Muscle layer of duodenum (tissue), 2 donors: ENCODE measurements at regions not wholly inside any gene's neighbourhood (a gene's known extent, or its start where the extent isn't known, plus 50 kb on each side); places are given as distances from the start of the nearest gene placed in this dataset.

Experiments used
- H3K27ac ChIP-seq: one replicate; pipeline ENCODE4 v1.7.0; 2013; ENCODE audit warnings: mild to moderate bottlenecking, low read length
- H3K27me3 ChIP-seq: one replicate; pipeline ENCODE4 v1.7.0; 2013; ENCODE audit warnings: low read depth, mild to moderate bottlenecking, control low read depth, low read length
- H3K36me3 ChIP-seq, 2 donors: one replicate each; pipeline ENCODE4 v1.7.0; 2013; ENCODE audit warnings: low read length in 2 of 2, control low read depth in 1 of 2, mild to moderate bottlenecking in 1 of 2; ENCODE audit not compliant: insufficient read depth in 2 of 2, control insufficient read depth in 1 of 2
- H3K4me1 ChIP-seq, 2 donors: one replicate each; pipeline ENCODE4 v1.7.0; 2013; ENCODE audit warnings: low read length in 2 of 2, mild to moderate bottlenecking in 2 of 2, control low read depth in 1 of 2, moderate library complexity in 1 of 2; ENCODE audit not compliant: insufficient read depth in 2 of 2, control insufficient read depth in 1 of 2
- H3K4me3 ChIP-seq, 2 donors: one replicate each; pipeline ENCODE4 v1.7.0; 2013; ENCODE audit warnings: low read length in 2 of 2, low read depth in 1 of 2, mild to moderate bottlenecking in 1 of 2
- H3K9me3 ChIP-seq, 2 donors: one replicate each; pipeline ENCODE4 v1.7.0; 2013; ENCODE audit warnings: low read length in 2 of 2, control low read depth in 1 of 2, mild to moderate bottlenecking in 1 of 2; ENCODE audit not compliant: control insufficient read depth in 1 of 2
- donor health status: healthy.

- H3K27me3 ChIP-seq = no peaks in the 10 kb centered on the region
- H3K36me3 ChIP-seq = no peaks in the 10 kb centered on the region
- no peak overlapping the region for H3K4me3 ChIP-seq
- H3K27ac ChIP-seq = no peak overlapping the region
- peaks cover 0 to 13% of the 10 kb centered on the region in 2 donors for H3K4me1 ChIP-seq
- H3K9me3 ChIP-seq = no peaks in the 10 kb centered on the region
Observed at GRCh38 chr2:239540174-239540573, 139.4 kb upstream of the HDAC4 start.

- peaks cover 0 to 11% of the 10 kb centered on the region in 2 donors for H3K4me1 ChIP-seq
- H3K27ac ChIP-seq = no peak overlapping the region
- no peaks in the 10 kb centered on the region for H3K36me3 ChIP-seq
- peaks cover 0 to under 1% of the 10 kb centered on the region in 2 donors for H3K9me3 ChIP-seq
- H3K27me3 ChIP-seq = no peaks in the 10 kb centered on the region
- no peak overlapping the region for H3K4me3 ChIP-seq
Observed at GRCh38 chr2:239539776-239540100, 138.9 kb upstream of the HDAC4 start.

- Histone ChIP-seq H3K4me3 (no peak overlapping the region), H3K9me3 (peaks cover 0 to 4% of the 10 kb centered on the region in 2 donors), H3K4me1 (peaks cover 0 to 7% of the 10 kb centered on the region in 2 donors), H3K36me3 (no peaks in the 10 kb centered on the region), H3K27ac (no peak overlapping the region), H3K27me3 (no peaks in the 10 kb centered on the region)
Observed at GRCh38 chr2:239539083-239539775, 138.4 kb upstream of the HDAC4 start.

GRCh38 chr2:239538357-239539052 lies 137.7 kb upstream of the HDAC4 start:
- H3K36me3 ChIP-seq = no peaks in the 10 kb centered on the region
- H3K27ac ChIP-seq = no peak overlapping the region
- no peaks in the 10 kb centered on the region for H3K27me3 ChIP-seq
- H3K4me3 ChIP-seq = no peak overlapping the region
- H3K4me1 ChIP-seq = peaks cover 0 to 8% of the 10 kb centered on the region in 2 donors
- H3K9me3 ChIP-seq = peaks cover 0 to 4% of the 10 kb centered on the region in 2 donors

- no peak overlapping the region for H3K27ac ChIP-seq
Observed at GRCh38 chr2:239537633-239538356, 137.0 kb upstream of the HDAC4 start.

GRCh38 chr2:239536186-239536585 lies 135.4 kb upstream of the HDAC4 start:
- Histone ChIP-seq H3K36me3 (no peaks in the 10 kb centered on the region), H3K4me3 (no peak overlapping the region), H3K9me3 (peaks cover 0 to 4% of the 10 kb centered on the region in 2 donors), H3K27ac (no peak overlapping the region), H3K27me3 (no peaks in the 10 kb centered on the region), H3K4me1 (peaks cover 0 to 15% of the 10 kb centered on the region in 2 donors)

More at GRCh38 chr2:239537633-239538356, 137.0 kb upstream of the HDAC4 start:
- Histone ChIP-seq H3K27me3 (no peaks in the 10 kb centered on the region), H3K4me1 (peaks cover 0 to 15% of the 10 kb centered on the region in 2 donors), H3K36me3 (no peaks in the 10 kb centered on the region), H3K4me3 (no peak overlapping the region), H3K9me3 (peaks cover 0 to 4% of the 10 kb centered on the region in 2 donors)

GRCh38 chr2:239535413-239536144 lies 134.8 kb upstream of the HDAC4 start:
- H3K4me3 ChIP-seq = no peak overlapping the region
- H3K27ac ChIP-seq = no peak overlapping the region
- no peaks in the 10 kb centered on the region for H3K27me3 ChIP-seq
- no peaks in the 10 kb centered on the region for H3K36me3 ChIP-seq
- peaks cover 0 to 6% of the 10 kb centered on the region in 2 donors for H3K9me3 ChIP-seq
- H3K4me1 ChIP-seq = peaks cover 0 to 15% of the 10 kb centered on the region in 2 donors

- Histone ChIP-seq H3K27ac (no peak overlapping the region), H3K36me3 (no peaks in the 10 kb centered on the region)
Observed at GRCh38 chr2:239534581-239535412, 134.0 kb upstream of the HDAC4 start.

GRCh38 chr2:239533569-239534316 lies 132.9 kb upstream of the HDAC4 start:
- H3K27ac ChIP-seq = no peak overlapping the region
- peaks cover 0 to 7% of the 10 kb centered on the region in 2 donors for H3K9me3 ChIP-seq

More at GRCh38 chr2:239534581-239535412, 134.0 kb upstream of the HDAC4 start:
- Histone ChIP-seq H3K27me3 (no peaks in the 10 kb centered on the region), H3K9me3 (peaks cover 0 to 7% of the 10 kb centered on the region in 2 donors), H3K4me1 (peaks cover 0 to 15% of the 10 kb centered on the region in 2 donors), H3K4me3 (no peak overlapping the region)

GRCh38 chr2:239532859-239533258 lies 132.0 kb upstream of the HDAC4 start:
- H3K27ac ChIP-seq = no peak overlapping the region
- peaks cover 0 to 15% of the 10 kb centered on the region in 2 donors for H3K4me1 ChIP-seq

More at GRCh38 chr2:239533569-239534316, 132.9 kb upstream of the HDAC4 start:
- Histone ChIP-seq H3K4me1 (peaks cover 0 to 15% of the 10 kb centered on the region in 2 donors), H3K36me3 (no peaks in the 10 kb centered on the region), H3K4me3 (no peak overlapping the region), H3K27me3 (no peaks in the 10 kb centered on the region)

More at GRCh38 chr2:239532859-239533258, 132.0 kb upstream of the HDAC4 start:
- Histone ChIP-seq H3K36me3 (no peaks in the 10 kb centered on the region), H3K27me3 (no peaks in the 10 kb centered on the region), H3K9me3 (peaks cover 0 to 7% of the 10 kb centered on the region in 2 donors), H3K4me3 (no peak overlapping the region)
